ENCODE measurements at regions not wholly inside any gene's neighbourhood (a gene's known extent, or its start where the extent isn't known, plus 50 kb on each side); places are given as distances from the start of the nearest gene placed in this dataset.

- TF ChIP-seq POLR2A (IDR thresholded peaks at IDR 0.05) (no peak), CTCF (IDR thresholded peaks at IDR 0.05) (no peak)
Measured at GRCh38 chr3:83769791-83770663, 1188.8 kb upstream of the CADM2 start.
